ENCODE measurements at regions not wholly inside any gene's neighbourhood (a gene's known extent, or its start where the extent isn't known, plus 50 kb on each side); places are given as distances from the start of the nearest gene placed in this dataset.

DNA sequence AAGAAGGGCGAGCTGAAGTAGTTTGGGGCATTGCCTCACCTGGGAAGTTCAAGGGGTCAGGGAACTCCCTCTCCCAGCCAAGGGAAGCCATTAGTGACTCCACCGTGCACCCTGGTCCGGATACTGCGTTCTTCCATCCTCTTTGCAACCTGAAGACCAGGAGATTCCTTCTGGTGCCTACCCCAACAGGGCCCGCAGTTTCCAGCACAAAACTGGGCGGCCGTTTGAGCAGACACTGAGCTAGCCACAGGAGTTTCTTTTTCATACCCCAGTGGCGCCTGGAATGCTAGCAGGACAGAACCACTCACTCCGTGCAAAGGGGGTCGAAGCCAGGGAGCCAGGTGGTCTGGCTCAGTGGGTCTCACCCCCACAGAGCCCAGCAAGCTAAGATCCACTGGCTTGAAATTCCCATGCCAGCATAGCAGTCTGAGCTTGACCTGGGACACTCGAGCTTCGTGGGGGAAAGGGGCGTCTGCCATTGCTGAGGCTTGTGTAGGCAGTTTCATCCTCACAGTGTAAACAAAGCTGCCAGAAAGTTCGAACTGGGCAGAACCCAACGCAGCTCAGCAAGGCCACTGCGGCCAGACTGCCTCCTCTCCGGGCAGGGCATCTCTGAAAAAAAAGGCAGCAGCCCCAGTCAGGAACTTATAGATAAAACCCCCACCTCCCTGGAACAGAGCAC is 1039.4 kb upstream of the IGFBP7 start:
- TF ChIP-seq CTCF (IDR thresholded peaks at IDR 0.05; ENCODE audit: low read depth, low read length, poor library complexity, severe bottlenecking) (no peak), EZH2phosphoT487 (IDR thresholded peaks at IDR 0.05; ENCODE audit: borderline replicate concordance, low read length) (no peak)

Data from DOHH2 (cell line).